OCI-LY7 (cell line): ENCODE measurements at regions not wholly inside any gene's neighbourhood (a gene's known extent, or its start where the extent isn't known, plus 50 kb on each side); places are given as distances from the start of the nearest gene placed in this dataset.

ENCODE experiments used
- CTCF ChIP-seq: fragments of 200-600 bp; sonication (generic); conservative IDR thresholded peaks from 2 replicates; pipeline ENCODE4 v1.5.1; 2014; ENCODE audit warnings: mild to moderate bottlenecking, antibody characterized with exemption, low read length, moderate library complexity, mixed read lengths
- EZH2phosphoT487 ChIP-seq: fragments of 200-600 bp; sonication (generic); IDR thresholded peaks from 2 replicates; pipeline ENCODE4 v1.6.1; 2018; ENCODE audit warnings: low read depth, borderline replicate concordance, mild to moderate bottlenecking, mixed run types, antibody characterized with exemption, low read length, moderate library complexity, mixed read lengths

DNA sequence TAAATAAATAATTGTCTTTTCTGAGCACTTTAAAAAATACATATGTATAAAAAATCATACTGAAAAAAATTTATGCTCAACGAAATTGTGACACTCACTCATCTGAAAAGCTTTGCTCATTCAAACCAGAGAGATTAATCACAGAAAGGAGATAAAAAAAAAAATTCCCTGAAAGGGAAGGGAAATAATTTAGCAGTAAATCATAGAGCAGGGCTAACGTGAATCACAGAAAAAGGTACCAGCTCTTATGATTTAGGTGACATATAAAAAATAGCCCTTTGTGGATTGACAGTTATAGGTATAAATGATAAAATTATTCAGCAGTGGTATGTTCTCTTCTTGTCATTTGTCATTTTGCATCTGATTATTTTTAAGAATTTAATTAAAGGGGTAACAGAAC lies 552.7 kb upstream of the TENM3 start:
- TF ChIP-seq CTCF (no peak), EZH2phosphoT487 (no peak)
